A172 (cell line): ENCODE measurements at regions not wholly inside any gene's neighbourhood (a gene's known extent, or its start where the extent isn't known, plus 50 kb on each side); places are given as distances from the start of the nearest gene placed in this dataset.
"Not testable (repeated sequence)": the region's sequence is repeated elsewhere in the genome, so short reads cannot be mapped to it uniquely, and the experiment has no call there.

Experiments used
- DNase-seq: peaks from one replicate; pipeline ENCODE4 v3.0.0-alpha.2; 2015; ENCODE audit warnings: low spot score

DNA sequence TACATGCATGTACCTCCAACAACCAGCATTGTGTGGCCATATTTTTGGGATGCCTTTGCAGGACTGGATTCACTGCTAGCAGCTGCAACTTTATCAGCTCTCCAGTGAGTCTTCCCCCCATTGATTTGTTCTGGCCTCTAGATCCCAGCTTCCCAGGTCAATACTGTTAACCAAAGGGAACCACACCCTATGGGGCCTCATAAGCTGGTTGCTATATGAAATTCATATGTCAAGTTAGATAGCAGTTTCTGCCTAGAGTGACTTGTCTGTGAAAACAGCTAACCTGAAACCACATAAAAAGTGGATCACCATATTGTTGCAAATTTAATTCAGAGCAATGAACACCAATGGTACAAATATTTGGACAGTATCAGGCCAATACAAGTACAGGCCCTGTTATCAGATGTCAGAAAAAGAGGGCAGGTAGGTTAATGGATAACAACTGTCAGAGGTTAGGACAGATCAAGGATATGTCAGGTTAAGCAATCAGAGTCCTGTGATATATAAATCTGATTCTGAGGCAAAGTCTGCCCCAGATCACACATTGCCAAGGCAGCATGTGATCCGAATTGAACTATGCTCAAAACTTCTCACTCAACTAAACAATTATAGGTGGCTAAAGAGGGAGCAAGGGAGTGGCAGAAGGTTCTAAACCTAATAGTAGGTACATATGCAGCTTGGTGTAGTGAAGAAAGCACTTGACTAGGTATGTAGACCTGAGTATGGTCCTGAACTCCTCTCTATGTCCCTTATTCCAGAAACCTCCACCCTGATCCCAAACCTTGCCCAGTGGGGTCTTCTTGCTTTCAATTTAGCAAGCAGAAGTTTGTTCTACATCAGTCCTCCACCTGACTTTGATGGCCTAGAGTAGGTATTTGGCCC, 94.7 kb upstream of the FOXN2 start:
- no peak for DNase-seq

DNA sequence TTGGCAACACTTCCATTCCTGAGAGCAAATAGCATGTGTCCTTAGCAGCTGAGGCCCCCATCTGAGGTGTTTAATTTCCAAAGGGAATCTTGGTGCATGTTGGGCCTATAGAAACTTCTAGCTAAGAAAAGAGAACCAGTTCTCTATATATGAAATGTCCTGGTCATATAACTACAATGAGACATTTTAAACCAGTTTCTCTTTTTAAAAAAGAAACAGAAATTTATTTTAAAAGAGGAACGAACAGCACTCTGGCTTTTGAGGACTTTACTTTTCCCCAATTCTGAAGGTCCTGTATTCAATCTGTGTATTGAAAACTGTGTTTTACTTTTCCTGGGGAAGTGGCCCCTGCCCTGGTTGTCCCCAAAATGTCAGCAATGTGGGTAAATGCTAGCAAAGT, 94.0 kb upstream of the FOXN2 start:
- DNase-seq, result no peak

DNA sequence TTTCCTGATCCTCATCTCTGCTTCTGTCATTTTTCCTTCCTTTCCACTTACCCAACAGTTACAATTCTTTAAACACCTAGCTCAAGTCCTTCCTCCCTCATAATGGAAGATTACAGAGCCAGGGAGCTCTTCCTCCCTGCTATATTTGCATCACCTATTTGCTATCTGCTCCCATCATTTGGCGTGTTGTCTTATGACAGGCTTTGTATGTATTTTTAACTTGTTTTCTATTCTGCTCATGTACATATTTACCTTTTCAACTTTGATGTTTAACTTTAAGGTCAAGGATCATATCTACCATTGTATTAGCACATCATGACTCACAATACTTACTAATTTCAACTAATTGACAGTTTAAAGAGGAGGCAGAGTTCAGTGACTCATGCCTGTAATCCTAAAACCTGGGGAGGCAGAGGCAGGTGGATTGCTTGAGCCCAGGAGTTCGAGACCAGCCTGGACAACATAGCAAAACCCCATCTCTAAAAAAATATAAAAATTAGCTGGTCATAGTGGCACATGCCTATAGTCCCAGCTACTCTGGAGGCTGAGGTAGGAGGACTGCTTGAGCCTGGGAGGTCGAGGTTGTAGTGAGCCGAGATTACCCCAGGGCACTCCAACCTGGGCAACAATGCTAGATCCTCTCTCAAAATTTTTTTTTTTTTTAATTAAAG, 92.5 kb upstream of the FOXN2 start:
- peak; percentile 10 for DNase-seq

DNA sequence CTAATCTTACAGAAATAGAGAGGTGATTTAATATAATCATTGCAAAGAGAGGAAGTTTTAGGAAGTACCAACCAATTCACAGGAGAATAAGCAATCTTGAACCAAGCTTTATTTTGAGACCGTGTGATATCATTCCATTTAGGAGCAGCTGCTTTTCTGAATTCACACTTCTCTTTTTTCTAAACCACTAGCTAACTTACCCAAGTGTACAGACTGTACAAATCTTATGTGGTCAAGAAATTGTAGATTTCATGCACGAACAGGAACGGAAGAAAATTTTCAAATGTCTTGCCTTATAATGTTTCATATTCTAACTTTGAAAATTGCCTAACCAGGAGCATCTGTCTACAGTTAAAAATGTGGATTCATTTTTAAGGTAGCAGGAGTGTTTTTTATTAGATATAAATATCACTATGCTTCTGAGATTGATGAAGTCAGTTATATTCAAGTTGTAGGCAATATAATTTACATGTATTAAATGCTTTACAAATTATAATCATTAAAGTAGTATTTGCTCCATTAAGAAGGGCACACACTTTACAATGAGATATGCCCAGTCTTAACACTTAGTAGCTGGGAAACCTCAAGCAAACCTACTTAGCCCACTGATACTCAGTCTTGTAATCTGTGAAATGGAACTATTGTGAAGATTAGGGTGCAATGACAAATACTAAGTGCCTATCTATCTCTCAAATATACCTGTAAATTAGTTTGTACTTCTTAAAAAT, 86.7 kb upstream of the FOXN2 start:
- no peak for DNase-seq

DNA sequence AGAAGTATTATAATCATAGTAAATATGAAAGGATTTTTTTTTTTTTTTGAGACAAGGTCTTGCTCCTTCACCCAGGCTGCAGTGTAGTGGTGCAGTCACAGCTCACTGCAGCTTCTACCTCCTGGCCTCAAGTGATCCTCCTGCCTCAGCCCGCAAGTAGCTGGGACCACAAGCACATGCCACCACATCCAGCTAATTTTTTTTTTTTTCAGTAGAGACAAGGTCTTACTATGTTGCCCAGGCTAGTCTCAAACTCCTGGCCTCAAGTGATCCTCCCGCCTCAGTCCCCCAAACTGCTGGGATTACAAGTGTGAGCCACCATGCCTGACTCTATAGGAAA, 86.2 kb upstream of the FOXN2 start:
- DNase-seq, result no peak

DNA sequence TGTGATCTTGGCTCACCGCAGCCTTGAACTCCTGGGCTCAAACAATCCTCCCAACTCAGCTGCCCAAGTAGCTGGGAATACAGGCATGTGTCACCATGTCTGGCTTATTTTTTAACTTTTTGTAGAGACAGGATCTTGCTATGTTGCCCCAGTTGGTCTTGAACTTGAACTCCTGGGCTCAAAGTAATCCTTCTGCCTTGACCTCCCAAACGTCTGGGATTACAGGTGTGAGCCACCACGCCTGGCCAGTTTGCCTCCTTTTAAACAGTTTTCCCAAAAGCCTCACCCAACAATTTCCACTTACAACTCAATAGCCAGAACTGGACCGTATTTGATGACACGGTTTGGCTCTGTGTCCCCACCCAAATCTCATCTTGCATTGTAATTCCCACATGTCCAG, 85.4 kb upstream of the FOXN2 start:
- no peak for DNase-seq

DNA sequence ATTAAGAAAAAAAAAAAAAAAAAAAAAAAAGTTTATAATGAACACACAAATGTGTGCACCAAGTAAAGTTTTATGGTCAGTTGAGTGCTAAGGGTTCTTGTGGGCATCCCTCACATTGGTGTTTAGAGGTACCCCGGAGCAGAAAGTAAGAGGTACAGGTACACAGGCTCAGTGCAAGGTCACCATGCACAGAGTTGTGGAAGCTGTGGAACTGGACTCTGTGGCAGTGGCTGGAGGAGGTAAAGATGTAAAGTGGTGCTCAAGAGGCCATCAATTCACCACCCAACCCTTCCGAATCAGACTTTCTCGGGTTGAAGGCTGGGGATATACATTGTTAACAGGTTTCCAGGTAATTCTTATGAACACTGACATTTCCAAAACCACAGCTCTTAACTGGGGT, 83.6 kb upstream of the FOXN2 start:
- no peak for DNase-seq

DNA sequence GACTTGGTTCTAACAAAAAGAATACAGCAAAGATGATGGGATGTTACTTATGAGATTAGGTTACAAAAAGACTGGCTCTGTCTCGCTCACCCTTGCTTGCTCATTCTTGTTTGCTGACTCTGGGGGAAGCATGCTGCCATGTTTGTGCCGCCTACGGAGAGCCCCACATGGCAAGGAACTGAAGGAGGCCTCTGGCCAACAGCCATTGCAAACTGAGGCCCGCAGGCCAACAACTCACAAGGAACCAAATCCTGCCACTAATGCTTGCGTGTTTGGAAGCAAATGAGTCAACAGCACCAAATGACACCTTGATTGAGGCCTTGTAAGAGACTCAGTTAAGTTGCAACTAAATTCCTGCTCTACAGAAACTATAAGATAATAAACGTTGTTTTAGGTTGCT, 82.1 kb upstream of the FOXN2 start:
- DNase-seq, result no peak

DNA sequence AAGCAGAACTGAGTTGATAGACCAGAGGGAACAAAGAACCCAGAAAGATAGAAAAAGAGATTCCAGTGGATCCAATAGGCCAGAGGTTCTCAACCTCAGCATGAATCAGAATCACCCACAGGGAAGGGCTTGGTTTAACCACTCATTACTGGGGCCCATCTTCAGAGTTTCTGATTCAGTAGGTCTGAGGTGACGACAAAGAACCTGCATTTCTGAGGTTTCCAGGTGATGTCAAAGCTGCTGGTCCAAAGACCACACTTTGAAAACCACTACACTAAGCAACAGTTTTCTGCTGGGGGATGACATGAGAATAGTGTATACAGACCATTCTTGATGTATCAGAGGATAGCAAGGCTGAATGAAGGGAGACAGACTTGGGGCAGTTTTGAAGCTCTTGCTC, 81.5 kb upstream of the FOXN2 start:
- DNase-seq, result no peak

DNA sequence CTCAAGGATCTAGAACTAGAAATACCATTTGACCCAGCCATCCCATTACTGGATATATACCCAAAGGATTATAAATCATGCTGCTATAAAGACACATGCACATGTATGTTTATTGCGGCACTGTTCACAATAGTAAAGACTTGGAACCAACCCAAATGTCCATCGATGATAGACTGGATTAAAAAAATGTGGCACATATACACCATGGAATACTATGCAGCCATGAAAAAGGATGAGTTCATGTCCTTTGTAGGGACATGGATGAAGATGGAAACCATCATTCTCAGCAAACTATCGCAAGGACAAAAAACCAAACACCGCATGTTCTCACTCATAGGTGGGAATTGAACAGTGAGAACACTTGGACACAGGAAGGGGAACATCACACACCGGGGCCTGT, 80.7 kb upstream of the FOXN2 start:
- DNase-seq, result not testable (repeated sequence)

DNA sequence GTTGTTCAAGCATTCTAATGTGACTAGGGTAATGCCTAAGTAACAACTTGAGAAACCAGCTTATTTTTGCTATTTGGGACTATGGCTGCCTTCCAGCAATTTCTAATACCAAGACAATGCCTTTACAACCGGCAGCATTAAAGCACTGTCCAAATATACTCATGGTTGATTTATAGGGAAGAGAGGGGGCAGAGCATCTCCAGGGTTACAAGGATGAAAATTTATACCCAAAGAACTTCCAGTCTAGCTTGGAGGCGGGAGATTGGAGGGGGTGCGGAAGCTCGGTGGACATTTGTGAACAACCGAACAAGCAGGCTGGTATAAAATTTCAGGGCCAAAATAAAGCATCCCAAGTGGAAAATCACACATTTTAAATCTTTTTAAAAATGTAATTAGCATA, 79.4 kb upstream of the FOXN2 start:
- no peak for DNase-seq

DNA sequence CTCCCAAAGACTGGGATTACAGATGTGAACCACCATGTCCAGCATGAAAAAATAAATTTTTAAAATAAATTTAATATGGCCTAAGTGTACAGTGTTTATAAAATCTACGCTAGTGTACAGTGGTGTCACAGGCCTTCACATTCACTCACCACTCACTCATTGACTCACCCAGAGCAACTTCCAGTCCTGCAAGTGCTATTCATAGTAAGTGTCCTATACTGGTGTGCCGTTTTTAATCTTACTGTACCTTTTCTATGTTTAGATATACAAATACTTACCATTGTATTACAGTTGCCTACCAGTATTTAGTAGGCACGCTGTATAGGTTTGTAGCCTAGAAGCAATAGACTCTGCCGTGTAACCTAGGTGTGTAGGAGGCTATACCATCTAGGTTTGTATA, 76.1 kb upstream of the FOXN2 start:
- DNase-seq, result no peak

DNA sequence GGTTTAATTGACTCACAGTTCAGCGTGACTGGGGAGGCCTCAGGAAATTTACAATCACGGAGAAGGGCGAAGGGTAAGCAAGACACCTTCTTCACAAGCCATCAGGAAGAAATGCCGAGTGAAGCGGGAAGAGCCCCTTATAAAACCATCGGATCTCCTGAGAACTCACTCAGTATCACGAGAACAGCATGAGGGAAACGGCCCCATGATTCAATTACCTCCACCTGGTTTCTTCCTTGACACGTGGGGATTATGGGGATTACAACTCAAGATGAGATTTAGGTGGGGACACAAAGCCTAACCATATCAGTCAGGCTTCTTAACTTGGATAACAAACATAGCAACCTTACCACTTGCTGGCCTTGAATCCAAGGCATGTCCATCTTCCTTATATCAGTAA, 73.6 kb upstream of the FOXN2 start:
- no peak for DNase-seq

DNA sequence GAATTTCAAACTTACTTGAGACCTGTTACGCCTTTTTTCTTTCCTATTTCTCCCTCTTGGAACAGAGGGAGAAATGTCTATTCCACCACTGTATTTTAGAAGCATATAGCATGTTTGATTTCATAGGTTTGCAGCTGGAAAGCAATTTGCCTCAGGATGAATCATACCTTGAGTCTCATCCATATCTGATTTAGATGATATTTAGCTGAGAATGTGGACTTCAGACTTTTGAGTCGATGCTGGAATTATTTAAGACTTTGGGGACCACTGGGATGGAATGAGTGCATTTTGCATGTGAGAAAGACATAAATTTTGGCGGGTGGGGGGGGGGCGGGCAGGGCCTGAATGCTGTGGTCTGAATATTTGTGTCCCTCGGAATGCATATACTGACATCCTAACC, 67.3 kb upstream of the FOXN2 start:
- DNase-seq, result no peak

DNA sequence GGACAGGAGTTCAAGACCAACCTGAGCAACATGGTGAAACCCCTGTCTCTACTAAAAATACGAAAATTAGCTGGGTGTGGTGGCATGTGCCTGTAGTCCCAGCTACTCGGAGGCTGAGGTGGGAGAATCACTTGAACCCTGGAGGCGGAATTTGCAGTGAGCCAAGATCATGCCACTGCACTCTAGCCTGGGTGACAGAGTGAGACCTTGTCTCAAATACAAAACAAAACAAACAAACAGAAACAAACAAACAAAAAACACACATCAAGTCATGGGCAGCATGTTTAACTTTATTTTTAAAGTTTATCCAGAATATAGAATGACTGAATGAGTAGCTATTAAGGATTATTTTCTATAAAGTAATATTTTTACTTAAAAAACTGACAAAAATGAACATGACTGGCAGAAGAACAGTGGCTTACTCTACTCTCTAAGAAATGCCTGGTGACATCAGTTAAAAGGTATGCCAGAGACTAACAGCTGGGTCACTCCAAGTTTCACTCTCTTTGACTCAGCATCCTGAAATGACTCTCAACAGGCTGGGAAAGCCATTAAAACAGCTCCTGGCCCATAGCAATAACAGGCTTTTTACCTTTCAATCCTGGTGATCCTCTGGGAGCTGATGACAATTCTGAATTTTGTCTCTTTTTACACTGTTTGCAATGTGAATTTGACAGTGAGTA, 66.1 kb upstream of the FOXN2 start:
- DNase-seq, result peak; percentile 90

DNA sequence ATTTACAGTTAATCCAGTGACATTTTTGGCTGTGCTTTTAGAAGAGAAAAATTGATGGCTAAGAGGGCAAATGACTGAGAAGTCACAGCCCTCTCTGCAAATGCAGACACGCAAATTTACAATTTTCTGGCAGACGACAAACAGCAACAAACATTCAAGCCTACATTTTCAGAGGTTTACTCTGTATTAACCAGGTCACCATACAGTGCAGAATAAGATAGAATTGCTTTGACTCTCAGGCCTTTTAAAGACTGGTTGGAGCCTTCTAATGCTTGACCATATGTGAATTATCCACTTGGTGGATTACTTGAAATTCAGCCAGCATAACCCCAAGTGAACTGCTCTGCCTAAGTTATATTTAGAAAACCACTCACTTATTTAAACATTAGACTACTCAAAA, 65.5 kb upstream of the FOXN2 start:
- peak; percentile 36 for DNase-seq

DNA sequence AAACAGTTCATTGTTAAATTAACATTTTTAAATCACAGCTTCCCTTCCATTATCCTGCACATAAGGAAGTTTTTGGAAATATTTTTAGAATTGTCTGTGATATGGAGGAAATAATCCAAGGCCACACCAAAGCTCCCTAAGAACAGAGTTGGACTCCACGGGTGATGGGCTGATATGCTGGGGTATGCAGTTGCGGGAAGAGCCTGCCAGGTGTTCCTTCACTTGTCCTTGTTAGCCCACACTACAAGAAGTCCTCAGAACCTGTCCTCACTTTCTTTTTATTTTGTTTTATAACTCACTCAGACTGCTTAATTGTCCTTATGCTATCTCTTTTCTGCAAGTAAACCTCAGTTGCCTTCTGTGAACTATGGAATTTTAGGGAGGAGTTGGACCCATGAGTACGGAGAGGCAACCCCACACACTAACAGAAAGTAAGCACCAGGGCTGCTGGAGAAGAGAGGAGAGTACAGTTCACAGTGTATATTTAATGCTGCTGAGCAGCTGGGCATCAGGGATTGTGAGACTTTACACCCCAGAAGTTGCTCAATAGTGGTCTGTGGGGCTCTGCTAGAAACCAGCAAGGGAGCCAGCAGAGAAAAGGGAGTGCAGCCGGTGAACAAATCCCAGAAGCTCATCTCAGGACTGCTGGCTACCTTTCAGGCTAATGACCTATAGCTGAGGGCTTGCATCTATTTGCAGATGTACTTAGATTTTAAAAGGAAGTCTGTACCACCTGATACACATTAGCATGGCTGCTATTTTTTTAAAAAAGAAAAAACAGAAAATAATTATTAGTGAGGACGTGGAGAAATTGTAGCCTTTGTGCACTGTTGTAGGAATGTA, 64.6 kb upstream of the FOXN2 start:
- DNase-seq, result no peak

DNA sequence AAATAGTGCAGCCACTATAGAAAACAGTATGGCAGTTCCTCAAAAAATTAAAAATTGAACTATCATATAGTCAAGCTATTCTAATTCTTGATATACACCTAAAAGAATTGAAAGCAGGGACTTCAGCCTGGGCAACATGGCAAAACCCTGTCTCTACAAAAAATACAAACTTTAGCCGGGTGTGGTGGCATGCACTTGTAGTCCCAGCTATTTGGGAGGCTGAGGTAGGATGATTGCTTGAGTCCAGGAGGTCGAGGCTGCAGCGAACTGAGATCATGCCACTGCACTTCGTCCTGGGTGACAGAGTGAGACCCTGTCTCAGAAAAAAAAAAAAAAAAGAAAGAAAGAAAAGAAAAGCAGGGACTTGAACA, 64.0 kb upstream of the FOXN2 start:
- DNase-seq, result no peak

DNA sequence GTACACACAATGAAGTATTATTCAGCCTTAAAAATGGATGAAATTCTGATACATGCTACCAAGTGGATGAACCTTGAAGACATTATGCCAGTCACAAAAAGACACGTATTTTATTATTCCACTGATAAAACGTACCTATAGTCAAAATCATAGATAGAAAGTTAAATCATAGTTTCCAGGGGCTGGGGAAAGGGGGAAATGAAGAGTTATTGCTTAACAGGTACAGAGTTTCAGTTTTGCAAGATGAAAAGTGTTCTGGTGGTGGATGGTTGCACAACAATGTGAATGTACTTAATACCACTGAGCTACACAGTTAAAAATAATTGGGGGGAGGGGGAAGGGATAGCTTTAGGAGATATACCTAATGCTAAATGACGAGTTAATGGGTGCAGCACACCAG, 63.5 kb upstream of the FOXN2 start:
- no peak for DNase-seq

DNA sequence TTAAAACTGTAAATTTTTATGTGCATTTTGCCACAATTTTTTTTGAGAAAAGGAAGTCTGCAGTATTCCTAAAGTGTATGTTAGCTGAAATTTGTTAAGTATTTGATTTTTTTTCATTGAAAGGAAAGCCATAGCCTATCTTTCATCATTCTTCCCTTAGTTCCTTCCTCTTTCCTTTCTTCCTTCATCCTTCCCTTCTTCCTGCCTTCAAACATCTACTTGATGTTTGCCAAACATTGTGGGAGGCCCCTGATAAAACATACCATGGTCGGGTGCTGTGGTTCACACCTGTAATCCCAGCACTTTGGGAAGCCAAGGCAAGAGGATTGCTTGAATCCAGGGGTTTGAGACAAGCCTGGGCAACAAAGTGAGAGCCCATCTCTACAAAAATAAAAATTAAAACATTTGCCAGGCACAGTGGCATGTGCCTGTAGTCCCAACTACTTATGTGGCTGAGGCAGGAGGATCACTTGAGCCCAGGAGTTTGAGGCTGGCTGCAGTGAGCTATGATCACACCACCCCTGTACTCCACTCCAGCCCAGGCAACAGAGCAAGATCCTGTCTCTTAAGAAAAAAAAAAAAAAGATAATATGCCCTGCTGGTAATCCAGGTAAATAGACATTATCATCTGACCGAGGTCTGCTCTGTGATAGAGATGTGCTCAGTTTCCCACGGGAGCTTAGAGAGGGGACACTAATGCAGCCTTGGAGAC, 62.9 kb upstream of the FOXN2 start:
- DNase-seq, result no peak

DNA sequence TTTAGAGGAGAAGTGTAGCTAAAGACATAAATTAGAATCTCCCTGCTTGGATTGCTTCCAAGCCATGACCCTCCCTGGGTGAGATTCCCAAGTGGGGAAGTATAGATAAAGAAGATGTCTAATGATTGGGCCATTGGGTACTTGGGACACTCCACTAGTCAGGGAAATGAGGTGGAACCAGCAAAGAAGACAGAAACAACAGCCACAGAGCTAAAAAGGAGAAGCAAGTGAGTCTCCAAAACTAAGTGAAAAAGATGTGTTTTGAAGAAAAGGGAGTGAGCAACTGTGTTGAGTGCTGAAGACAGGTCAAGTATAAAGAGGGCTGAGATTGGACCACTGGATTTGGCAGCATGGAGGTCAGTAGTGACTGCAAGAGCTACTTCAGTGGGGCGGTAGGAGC, 61.2 kb upstream of the FOXN2 start:
- DNase-seq, result no peak
